ENCODE measurements at regions not wholly inside any gene's neighbourhood (a gene's known extent, or its start where the extent isn't known, plus 50 kb on each side); places are given as distances from the start of the nearest gene placed in this dataset.

GRCh38 chr5:104526866-104527265, 964.3 kb upstream of the NUDT12 start:
- no peak overlapping the region for H3K18ac ChIP-seq (ENCODE audit: insufficient read length, low read depth, low read length)
- Mint-ChIP-seq H3K27me3 (ENCODE audit: low read depth) (no peaks in the 10 kb centered on the region), H3K36me3 (ENCODE audit: insufficient read depth in 1 of 3, low read depth in 3 of 3) (no peaks in the 10 kb centered on the region), H3K9me3 (no peaks in the 10 kb centered on the region), H3K4me3 (no peak overlapping the region), H3K27ac (no peak overlapping the region), H3K4me1 (no peaks in the 10 kb centered on the region)
- H3K14ac ChIP-seq (ENCODE audit: insufficient read depth, low read length): no peak overlapping the region
- H2AK5ac ChIP-seq (ENCODE audit: insufficient read length, low read length): no peak overlapping the region
- H2BK12ac ChIP-seq (ENCODE audit: insufficient read length, low read depth, low read length): no peak overlapping the region
- no peaks in the 10 kb centered on the region for H3K79me1 ChIP-seq (ENCODE audit: insufficient read depth, low read depth, low read length, poor library complexity, severe bottlenecking)
- H4K8ac ChIP-seq (replicated peaks; ENCODE audit: insufficient read length, low read depth, low read length): no peak overlapping the region
- no peak overlapping the region for H2AFZ ChIP-seq (ENCODE audit: low read length)
- no peaks in the 10 kb centered on the region for H3K9me3 ChIP-seq (ENCODE audit: control insufficient read depth, low read depth, low read length)
- H3K4ac ChIP-seq (ENCODE audit: low read depth, low read length): no peak overlapping the region
- no peak overlapping the region for H4K91ac ChIP-seq (ENCODE audit: insufficient read length, low read depth, low read length)
- no peaks in the 10 kb centered on the region; the same call in 1 of the 2 replicates for H3K79me2 ChIP-seq (ENCODE audit: insufficient read depth, low read length)
- H2BK5ac ChIP-seq (ENCODE audit: insufficient read length, low read length): no peak overlapping the region
- no peak overlapping the region for H3K56ac ChIP-seq (ENCODE audit: insufficient read length, low read depth, low read length)
- TF ChIP-seq CTCF (conservative IDR thresholded peaks at IDR 0.05): no peak
- no peaks in the 10 kb centered on the region for H3K23me2 ChIP-seq (ENCODE audit: insufficient read length, low read depth, low read length, poor library complexity, severe bottlenecking)
- H3K4me2 ChIP-seq (ENCODE audit: insufficient read depth, insufficient read length, low read length): no peak overlapping the region
- no peak overlapping the region for H4K5ac ChIP-seq (ENCODE audit: insufficient read length, low read depth, low read length)
- H3T11ph ChIP-seq (ENCODE audit: low read length): no peak overlapping the region
- H3K23ac ChIP-seq (ENCODE audit: insufficient read length, low read depth, low read length): no peak overlapping the region
- no CpG with 5 or more reads among the region's 1 CpG for WGBS (ENCODE audit: extremely low coverage, insufficient read length, low lambda C conversion rate)
- no peak overlapping the region for H2BK20ac ChIP-seq (ENCODE audit: low read depth, low read length, poor library complexity, severe bottlenecking)
- no peaks in the 10 kb centered on the region for H3K27me3 ChIP-seq (ENCODE audit: insufficient read depth, low read length)
- no peak overlapping the region for H2BK120ac ChIP-seq (ENCODE audit: low read depth, low read length, poor library complexity, severe bottlenecking)
- no peak overlapping the region for H3K27ac ChIP-seq (ENCODE audit: insufficient read length, low read depth, low read length)
- H3K9ac ChIP-seq (ENCODE audit: extremely low read depth, insufficient read length, low read length): no peak overlapping the region
- H3K4me1 ChIP-seq (ENCODE audit: insufficient read depth, low read length): no peaks in the 10 kb centered on the region
- no peak overlapping the region for H2BK15ac ChIP-seq (ENCODE audit: low read depth, low read length)
- no peak for DNase-seq
- H4K20me1 ChIP-seq (ENCODE audit: control insufficient read depth, insufficient read depth, insufficient read length): no peaks in the 10 kb centered on the region
